BJ (cell line): ENCODE measurements at regions not wholly inside any gene's neighbourhood (a gene's known extent, or its start where the extent isn't known, plus 50 kb on each side); places are given as distances from the start of the nearest gene placed in this dataset.
A peak's percentile ranks its signal among the peaks of the same experiment; 100 is the strongest.

Experiments
- CTCF ChIA-PET: fragments of 350-600 bp; formaldehyde crosslinking; extraction: SDS; loops from one replicate; lab custom pipeline; 2021; ENCODE audit warnings: antibody characterized with exemption, inconsistent platforms; lab: Yijun Ruan, JAX
- POLR2A ChIA-PET: fragments of 300-600 bp; sonication (Branson Sonifier 250); formaldehyde crosslinking; extraction: SDS; loops from one replicate; lab custom pipeline; 2021; ENCODE audit warnings: antibody characterized with exemption; lab: Charles Lee
- DNase-seq: peaks from one replicate; pipeline ENCODE4 v3.0.0-alpha.2; 2011; ENCODE audit warnings: low read depth
- H3K27me3 ChIP-seq: 2 replicates; pipeline ENCODE4 v1.6.0; 2011; ENCODE audit warnings: low read length; ENCODE audit not compliant: control insufficient read depth, insufficient read depth
- H3K36me3 ChIP-seq: 2 replicates; pipeline ENCODE4 v1.5.1; 2011; ENCODE audit warnings: low read length; ENCODE audit not compliant: control insufficient read depth, insufficient read depth
- H3K4me3 ChIP-seq: 2 replicates; pipeline ENCODE4 v1.5.1; 2011; ENCODE audit warnings: low read depth, mild to moderate bottlenecking, control low read depth, low read length
- TF ChIP-seq, protein P1 (sequence below): IDR thresholded peaks from 2 replicates; pipeline ENCODE4 v1.5.1; 2011; ENCODE audit warnings: low read depth, mild to moderate bottlenecking, control low read depth, inconsistent platforms, low read length, moderate library complexity; ENCODE audit not compliant: insufficient read depth

DNA sequence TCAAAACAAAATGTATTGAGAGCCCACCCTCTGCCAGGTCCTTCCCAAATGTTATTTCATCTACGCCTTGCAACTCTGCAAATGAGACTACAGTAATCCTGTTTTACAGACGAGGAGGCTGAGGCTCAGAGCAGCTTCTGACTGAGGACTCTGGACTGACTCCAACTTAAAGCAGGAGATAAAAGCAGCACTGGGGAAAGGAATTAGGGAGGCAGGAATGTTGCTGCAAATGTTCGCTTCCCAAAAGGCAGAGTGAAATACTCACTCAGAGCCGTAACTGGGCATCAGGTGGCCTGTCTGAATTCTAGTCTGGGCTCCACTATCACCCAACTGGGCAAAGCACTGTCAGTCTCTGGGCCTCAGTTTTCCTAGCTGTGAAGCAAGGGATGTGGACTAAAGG, 94.7 kb upstream of the SRD5A3 start:
- ChIA-PET CTCF (interaction anchor here (0.8 to 1.2 kb wide), 2 partner anchors 10 to 60 kb away, joined by 3 to 7 read pairs; no protein-coding TSS in a partner anchor), POLR2A (no interaction called here)
- H3K27me3 ChIP-seq: no peaks in the 10 kb centered on the region
- TF ChIP-seq, protein P1, sequence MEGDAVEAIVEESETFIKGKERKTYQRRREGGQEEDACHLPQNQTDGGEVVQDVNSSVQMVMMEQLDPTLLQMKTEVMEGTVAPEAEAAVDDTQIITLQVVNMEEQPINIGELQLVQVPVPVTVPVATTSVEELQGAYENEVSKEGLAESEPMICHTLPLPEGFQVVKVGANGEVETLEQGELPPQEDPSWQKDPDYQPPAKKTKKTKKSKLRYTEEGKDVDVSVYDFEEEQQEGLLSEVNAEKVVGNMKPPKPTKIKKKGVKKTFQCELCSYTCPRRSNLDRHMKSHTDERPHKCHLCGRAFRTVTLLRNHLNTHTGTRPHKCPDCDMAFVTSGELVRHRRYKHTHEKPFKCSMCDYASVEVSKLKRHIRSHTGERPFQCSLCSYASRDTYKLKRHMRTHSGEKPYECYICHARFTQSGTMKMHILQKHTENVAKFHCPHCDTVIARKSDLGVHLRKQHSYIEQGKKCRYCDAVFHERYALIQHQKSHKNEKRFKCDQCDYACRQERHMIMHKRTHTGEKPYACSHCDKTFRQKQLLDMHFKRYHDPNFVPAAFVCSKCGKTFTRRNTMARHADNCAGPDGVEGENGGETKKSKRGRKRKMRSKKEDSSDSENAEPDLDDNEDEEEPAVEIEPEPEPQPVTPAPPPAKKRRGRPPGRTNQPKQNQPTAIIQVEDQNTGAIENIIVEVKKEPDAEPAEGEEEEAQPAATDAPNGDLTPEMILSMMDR: no peak
- no peak for DNase-seq
- no peaks in the 10 kb centered on the region for H3K36me3 ChIP-seq
- H3K4me3 ChIP-seq: no peak overlapping the region

DNA sequence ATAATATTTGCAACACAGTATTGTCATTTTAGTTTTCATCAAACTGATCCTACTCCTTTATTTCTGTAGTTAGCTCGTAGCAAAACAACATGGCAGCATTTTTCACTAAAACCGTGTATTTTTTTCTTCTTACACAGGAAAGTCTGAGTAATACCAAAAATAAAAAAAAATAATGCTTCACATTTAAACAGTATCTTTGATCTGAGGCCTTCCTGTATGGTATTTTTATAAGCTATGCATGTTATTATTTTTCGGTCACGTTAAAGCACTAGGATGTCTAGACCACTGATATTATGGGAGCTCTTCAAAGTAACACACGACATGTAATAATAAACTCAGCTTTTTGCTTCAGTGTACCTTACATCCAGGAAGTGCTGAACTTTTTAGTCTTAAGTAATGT, 94.1 kb upstream of the SRD5A3 start:
- no peak overlapping the region for H3K4me3 ChIP-seq
- POLR2A ChIA-PET: no interaction called here
- CTCF ChIA-PET: interaction anchor here (1.4 kb wide), 1 partner anchor 22 kb away, joined by 3 read pairs; no protein-coding TSS in a partner anchor
- no peaks in the 10 kb centered on the region for H3K36me3 ChIP-seq
- no peak for DNase-seq
- H3K27me3 ChIP-seq: no peaks in the 10 kb centered on the region
- TF ChIP-seq, protein P1: no peak

DNA sequence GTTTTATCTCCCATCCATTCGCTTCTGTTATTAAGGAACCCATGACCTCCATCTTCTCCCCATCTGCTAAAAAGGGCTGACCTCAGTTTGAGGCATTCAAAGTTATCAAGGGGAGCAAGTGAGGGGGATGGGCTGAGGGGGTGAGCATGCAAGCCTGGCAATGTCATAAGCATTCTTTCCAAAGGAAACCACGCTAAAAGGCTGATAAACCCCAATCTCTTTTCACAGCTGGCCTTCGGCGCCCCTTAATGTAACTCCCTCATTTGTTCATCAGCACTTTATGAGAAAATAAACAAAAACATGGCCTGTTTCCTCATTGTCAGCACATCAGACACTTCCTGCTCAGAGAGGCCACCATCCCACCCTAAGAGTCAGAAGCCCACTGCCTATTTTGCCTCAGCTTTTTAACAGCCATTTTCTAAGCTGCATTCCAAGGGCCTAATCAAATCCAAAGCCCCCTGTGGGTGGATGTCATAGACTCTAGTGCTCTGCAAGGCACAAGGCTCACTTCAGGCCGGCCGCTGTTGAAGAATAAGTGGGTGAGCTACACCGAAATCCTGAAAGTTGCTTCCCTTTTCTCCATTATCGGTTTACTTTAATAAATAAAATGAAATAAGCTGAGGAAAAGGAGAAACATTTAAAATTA, 92.0 kb upstream of the SRD5A3 start:
- POLR2A ChIA-PET: no interaction called here
- CTCF ChIA-PET: interaction anchor here (0.5 kb wide), 1 partner anchor 27 kb away, joined by 4 read pairs; no protein-coding TSS in a partner anchor
- H3K36me3 ChIP-seq: no peaks in the 10 kb centered on the region
- no peaks in the 10 kb centered on the region for H3K27me3 ChIP-seq
- TF ChIP-seq, protein P1: no peak
- DNase-seq: no peak
- H3K4me3 ChIP-seq: no peak overlapping the region

DNA sequence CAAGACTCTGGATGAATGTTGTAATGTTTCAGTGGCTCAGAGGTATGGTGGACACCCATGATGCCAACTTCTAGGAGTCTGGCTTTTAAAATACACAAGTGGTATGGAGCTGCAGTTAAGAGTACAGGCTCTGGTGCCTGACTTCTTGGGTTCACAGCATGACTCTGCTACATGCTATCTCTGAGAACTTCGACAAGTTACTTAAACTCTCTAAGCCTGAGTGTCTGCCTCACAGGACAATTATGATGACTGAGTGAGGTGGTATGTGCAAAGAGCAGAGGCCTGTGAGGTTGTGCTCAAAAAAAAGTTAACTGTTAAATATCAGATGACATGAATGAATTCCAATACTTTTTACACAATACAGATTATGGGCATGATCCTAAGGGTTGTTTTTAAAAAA, 90.9 kb upstream of the SRD5A3 start:
- Histone ChIP-seq H3K36me3 (no peaks in the 10 kb centered on the region), H3K27me3 (no peaks in the 10 kb centered on the region), H3K4me3 (no peak overlapping the region)
- TF ChIP-seq, protein P1: no peak
- ChIA-PET CTCF (no interaction called here), POLR2A (no interaction called here)
- DNase-seq: peak; percentile 8

DNA sequence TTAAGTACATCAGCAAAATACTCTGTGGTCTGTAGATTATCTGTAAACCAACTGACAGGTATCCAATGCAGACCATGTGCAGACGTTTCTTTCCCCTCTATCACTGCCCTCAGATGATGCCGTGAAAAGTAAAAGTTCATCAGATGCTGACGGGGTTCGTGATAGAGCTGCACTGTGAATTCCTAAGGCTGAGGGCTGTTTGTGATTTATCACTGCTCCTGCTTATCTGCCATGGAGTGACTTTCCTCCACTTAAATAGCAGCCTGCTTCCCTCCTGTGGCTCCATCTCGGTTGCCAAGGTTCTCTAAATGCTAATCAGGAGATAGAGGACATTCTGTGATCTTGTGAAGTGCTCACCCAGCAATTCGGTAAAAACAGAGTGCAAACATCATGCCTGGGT, 89.3 kb upstream of the SRD5A3 start:
- TF ChIP-seq, protein P1: no peak
- Histone ChIP-seq H3K36me3 (no peaks in the 10 kb centered on the region), H3K4me3 (no peak overlapping the region), H3K27me3 (no peaks in the 10 kb centered on the region)
- ChIA-PET POLR2A (no interaction called here), CTCF (no interaction called here)
- DNase-seq: no peak
